Endothelial cell (in vitro differentiated cells): ENCODE measurements at regions not wholly inside any gene's neighbourhood (a gene's known extent, or its start where the extent isn't known, plus 50 kb on each side); places are given as distances from the start of the nearest gene placed in this dataset.

Experiments
- DNase-seq: peaks from one replicate; pipeline ENCODE4 v3.0.0; 2021; ENCODE audit warnings: low spot score
- H3K27ac Mint-ChIP-seq: one replicate; pipeline ENCODE4 v1.8.0; 2021; ENCODE audit warnings: mixed read lengths, inconsistent platforms; ENCODE audit not compliant: unreplicated experiment
- H3K27me3 Mint-ChIP-seq: one replicate; pipeline ENCODE4 v1.8.0; 2021; ENCODE audit warnings: mild to moderate bottlenecking, moderate library complexity, mixed read lengths, inconsistent platforms; ENCODE audit not compliant: unreplicated experiment
- H3K36me3 Mint-ChIP-seq: one replicate; pipeline ENCODE4 v1.8.0; 2021; ENCODE audit warnings: mild to moderate bottlenecking, low read depth, mixed read lengths, inconsistent platforms; ENCODE audit not compliant: unreplicated experiment
- H3K4me1 Mint-ChIP-seq: one replicate; pipeline ENCODE4 v1.8.0; 2021; ENCODE audit warnings: mild to moderate bottlenecking, mixed read lengths, inconsistent platforms; ENCODE audit not compliant: unreplicated experiment
- H3K4me3 Mint-ChIP-seq: one replicate; pipeline ENCODE4 v1.8.0; 2021; ENCODE audit warnings: mild to moderate bottlenecking, mixed read lengths, inconsistent platforms; ENCODE audit not compliant: unreplicated experiment
- H3K9me3 Mint-ChIP-seq: one replicate; pipeline ENCODE4 v1.8.0; 2021; ENCODE audit warnings: mixed read lengths, inconsistent platforms; ENCODE audit not compliant: unreplicated experiment
- TF ChIP-seq, protein P1 (sequence below): fragments of 200-600 bp; sonication (generic); IDR thresholded peaks from one replicate; pipeline ENCODE4 v1.5.0; 2021; ENCODE audit warnings: antibody characterized with exemption; ENCODE audit not compliant: unreplicated experiment

DNA sequence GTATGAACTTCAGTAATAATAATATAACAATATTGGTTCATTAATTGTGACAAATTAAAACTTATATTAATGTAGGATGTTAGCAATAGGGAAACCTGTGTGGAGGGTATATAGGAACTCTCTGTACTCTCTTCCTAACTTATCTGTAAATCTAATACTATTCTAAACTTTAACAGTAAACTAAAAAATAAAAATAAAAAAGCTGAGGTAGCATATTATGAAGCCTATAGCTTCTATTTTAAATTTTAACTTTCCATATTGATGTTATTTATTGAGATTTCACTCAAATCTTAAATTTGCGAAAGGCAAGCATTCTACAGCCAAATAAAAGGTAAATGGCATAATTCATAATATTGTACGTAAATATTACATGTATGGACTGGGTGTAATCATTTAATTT is 326.4 kb downstream of the MEI4 start:
- DNase-seq = no peak
- no peaks in the 10 kb centered on the region for H3K9me3 Mint-ChIP-seq
- no peaks in the 10 kb centered on the region for H3K27me3 Mint-ChIP-seq
- H3K36me3 Mint-ChIP-seq = no peaks in the 10 kb centered on the region
- H3K4me3 Mint-ChIP-seq = no peak overlapping the region
- TF ChIP-seq, protein P1, sequence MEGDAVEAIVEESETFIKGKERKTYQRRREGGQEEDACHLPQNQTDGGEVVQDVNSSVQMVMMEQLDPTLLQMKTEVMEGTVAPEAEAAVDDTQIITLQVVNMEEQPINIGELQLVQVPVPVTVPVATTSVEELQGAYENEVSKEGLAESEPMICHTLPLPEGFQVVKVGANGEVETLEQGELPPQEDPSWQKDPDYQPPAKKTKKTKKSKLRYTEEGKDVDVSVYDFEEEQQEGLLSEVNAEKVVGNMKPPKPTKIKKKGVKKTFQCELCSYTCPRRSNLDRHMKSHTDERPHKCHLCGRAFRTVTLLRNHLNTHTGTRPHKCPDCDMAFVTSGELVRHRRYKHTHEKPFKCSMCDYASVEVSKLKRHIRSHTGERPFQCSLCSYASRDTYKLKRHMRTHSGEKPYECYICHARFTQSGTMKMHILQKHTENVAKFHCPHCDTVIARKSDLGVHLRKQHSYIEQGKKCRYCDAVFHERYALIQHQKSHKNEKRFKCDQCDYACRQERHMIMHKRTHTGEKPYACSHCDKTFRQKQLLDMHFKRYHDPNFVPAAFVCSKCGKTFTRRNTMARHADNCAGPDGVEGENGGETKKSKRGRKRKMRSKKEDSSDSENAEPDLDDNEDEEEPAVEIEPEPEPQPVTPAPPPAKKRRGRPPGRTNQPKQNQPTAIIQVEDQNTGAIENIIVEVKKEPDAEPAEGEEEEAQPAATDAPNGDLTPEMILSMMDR = no peak
- no peak overlapping the region for H3K27ac Mint-ChIP-seq
- H3K4me1 Mint-ChIP-seq = no peaks in the 10 kb centered on the region

DNA sequence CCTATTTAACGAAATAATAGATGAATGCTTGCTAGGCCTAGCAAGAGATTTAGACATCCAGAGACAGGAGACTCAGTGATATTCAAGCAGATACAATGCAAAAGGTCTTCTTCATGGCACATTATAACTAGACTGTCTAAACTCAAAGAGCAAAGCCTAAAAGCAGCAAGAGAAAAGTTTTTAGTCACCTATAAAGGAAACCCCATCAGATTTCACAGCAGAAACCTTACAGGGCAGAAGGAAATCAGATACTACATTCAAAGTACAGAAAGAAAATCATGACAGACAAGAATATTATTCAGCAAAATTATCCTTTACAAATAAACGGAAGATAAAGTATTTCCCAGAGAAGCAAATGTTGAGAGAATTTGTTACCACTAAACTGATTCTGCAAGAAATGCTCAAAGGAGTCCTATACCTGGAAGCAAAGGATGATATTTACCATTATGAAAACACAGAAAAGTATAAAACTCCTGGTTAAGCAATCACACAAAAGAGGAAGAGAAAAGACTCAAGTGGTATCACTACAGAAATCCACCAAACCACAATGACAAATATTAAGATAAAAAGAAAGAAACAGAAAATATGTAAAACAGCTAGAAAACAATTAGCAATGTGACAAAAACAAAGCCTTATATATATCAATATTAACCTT is 333.7 kb downstream of the MEI4 start:
- no peak overlapping the region for H3K4me3 Mint-ChIP-seq
- no peak overlapping the region for H3K27ac Mint-ChIP-seq
- TF ChIP-seq, protein P1 = no peak
- H3K9me3 Mint-ChIP-seq = no peaks in the 10 kb centered on the region
- no peaks in the 10 kb centered on the region for H3K36me3 Mint-ChIP-seq
- H3K4me1 Mint-ChIP-seq = no peaks in the 10 kb centered on the region
- DNase-seq = no peak
- H3K27me3 Mint-ChIP-seq = no peaks in the 10 kb centered on the region

DNA sequence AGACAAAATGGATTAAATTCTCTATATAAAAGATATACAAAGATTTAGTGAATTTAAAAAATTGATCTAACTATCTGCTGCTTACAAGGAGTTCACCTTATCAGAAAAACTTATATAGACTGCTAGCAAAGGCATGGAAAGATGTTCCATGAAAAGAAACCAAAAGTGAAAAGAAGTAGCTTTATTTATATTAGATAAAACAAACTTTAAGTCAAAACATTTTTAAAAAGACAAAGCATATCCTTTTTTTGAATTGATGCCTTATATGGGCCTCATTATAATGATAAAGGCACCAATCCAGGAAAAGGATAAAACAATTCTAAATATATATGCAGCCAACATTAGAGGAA is 334.2 kb downstream of the MEI4 start:
- TF ChIP-seq, protein P1 = no peak
- no peak overlapping the region for H3K27ac Mint-ChIP-seq
- no peaks in the 10 kb centered on the region for H3K27me3 Mint-ChIP-seq
- no peak overlapping the region for H3K4me3 Mint-ChIP-seq
- H3K9me3 Mint-ChIP-seq = no peaks in the 10 kb centered on the region
- no peak for DNase-seq
- no peaks in the 10 kb centered on the region for H3K4me1 Mint-ChIP-seq
- H3K36me3 Mint-ChIP-seq = no peaks in the 10 kb centered on the region

DNA sequence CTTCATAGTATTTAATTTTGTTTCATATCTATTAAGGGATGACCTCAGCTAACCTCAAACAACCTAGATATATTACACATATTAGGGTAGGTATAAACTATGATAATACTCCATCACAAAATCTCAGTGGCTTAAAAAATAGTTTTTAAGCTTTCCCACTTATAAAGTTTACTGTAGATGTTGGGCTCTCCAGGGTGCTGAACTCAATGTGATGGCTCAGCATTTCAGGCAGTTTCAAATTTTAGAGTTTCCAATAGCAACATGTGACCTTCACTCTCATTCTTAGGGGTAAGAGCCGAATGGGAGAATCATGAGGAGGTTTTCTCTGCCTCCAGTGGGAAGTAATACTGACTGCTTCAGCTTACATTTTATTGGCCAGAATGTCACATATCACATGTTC is 357.3 kb downstream of the MEI4 start:
- Mint-ChIP-seq H3K4me1 (peaks cover 5% of the 10 kb centered on the region), H3K9me3 (no peaks in the 10 kb centered on the region)

DNA sequence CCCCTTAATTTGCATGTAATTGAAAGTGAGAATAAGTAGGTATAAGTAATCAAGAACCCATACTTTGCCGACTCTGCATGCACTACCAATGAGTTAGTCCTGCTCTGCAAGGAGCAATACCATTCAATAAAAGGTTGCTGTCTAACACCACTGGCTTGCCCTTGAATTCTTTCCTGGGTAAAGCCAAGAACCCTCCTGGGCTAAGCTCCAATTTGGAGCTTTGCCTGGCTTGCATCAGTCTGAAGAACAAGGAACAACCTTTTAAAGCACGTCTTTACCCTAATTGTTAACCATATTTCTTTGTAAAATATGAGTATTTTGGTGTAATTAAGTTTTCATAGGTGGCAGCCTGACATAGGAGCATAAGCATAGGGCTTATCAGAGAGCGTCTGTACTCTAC is 367.7 kb downstream of the MEI4 start:
- DNase-seq = no peak
- Mint-ChIP-seq H3K9me3 (no peaks in the 10 kb centered on the region), H3K4me1 (no peaks in the 10 kb centered on the region), H3K4me3 (no peak overlapping the region), H3K27ac (no peak overlapping the region), H3K27me3 (no peaks in the 10 kb centered on the region), H3K36me3 (no peaks in the 10 kb centered on the region)
- TF ChIP-seq, protein P1 = no peak

More for the DNA sequence above, 357.3 kb downstream of the MEI4 start:
- Mint-ChIP-seq H3K27me3 (no peaks in the 10 kb centered on the region), H3K27ac (no peak overlapping the region), H3K36me3 (no peaks in the 10 kb centered on the region), H3K4me3 (no peak overlapping the region)
- DNase-seq = no peak
- TF ChIP-seq, protein P1 = no peak
